ENCODE measurements at regions not wholly inside any gene's neighbourhood (a gene's known extent, or its start where the extent isn't known, plus 50 kb on each side); places are given as distances from the start of the nearest gene placed in this dataset.

GRCh38 chr22:49674479-49675050 is 153.1 kb downstream of the BRD1 start (continued):
- TF ChIP-seq ZBTB10 (tag by site-specific recombination; IDR thresholded peaks at IDR 0.05): no peak
- no peak for TF ChIP-seq ZNF132 (tag by site-specific recombination; IDR thresholded peaks at IDR 0.05; ENCODE audit: borderline replicate concordance)
- TF ChIP-seq ZNF37A (tag by site-specific recombination; IDR thresholded peaks at IDR 0.05): no peak
- TF ChIP-seq ZNF157 (tag by site-specific recombination; IDR thresholded peaks at IDR 0.05): no peak
- no peak for TF ChIP-seq SP3 (tag by site-specific recombination; IDR thresholded peaks at IDR 0.05)

GRCh38 chr22:49673048-49673447 is 154.6 kb downstream of the BRD1 start:
- no peak for TF ChIP-seq ZNF704 (tag by site-specific recombination; IDR thresholded peaks at IDR 0.05)
- no peaks in the 10 kb centered on the region; the same call in 1 of the 2 replicates for H3K4me1 ChIP-seq (ENCODE audit: control insufficient read depth, insufficient read depth, low read length)
- CTCF ChIA-PET: no interaction called here
- H3K4me3 ChIP-seq (ENCODE audit: low read depth, low read length): no peak overlapping the region
- POLR2A ChIA-PET: no interaction called here
- no peak overlapping the region for H3K27ac ChIP-seq (ENCODE audit: extremely low read depth, low read depth, low read length)
- no peaks in the 10 kb centered on the region for H3K36me3 ChIP-seq (ENCODE audit: control insufficient read depth in 2 of 2, insufficient read depth in 1 of 2, low read length in 2 of 2)
- no peaks in the 10 kb centered on the region for H3K9me3 ChIP-seq (ENCODE audit: control insufficient read depth, insufficient read depth, low read depth, low read length)

GRCh38 chr22:49672014-49672516 is 155.6 kb downstream of the BRD1 start:
- no peak overlapping the region for H3K27ac ChIP-seq (ENCODE audit: extremely low read depth, low read depth, low read length)
- H3K4me1 ChIP-seq (ENCODE audit: control insufficient read depth, insufficient read depth, low read length): no peaks in the 10 kb centered on the region; the same call in 1 of the 2 replicates
- no peak overlapping the region for H3K4me3 ChIP-seq (ENCODE audit: low read depth, low read length)
- no peak for TF ChIP-seq REST (tag by site-specific recombination; IDR thresholded peaks at IDR 0.05)
- no peak for TF ChIP-seq PRDM2 (tag by site-specific recombination; IDR thresholded peaks at IDR 0.05; ENCODE audit: borderline replicate concordance)
- no peak for TF ChIP-seq ZNF10 (tag by site-specific recombination; IDR thresholded peaks at IDR 0.05)
- no peak for TF ChIP-seq ZNF416 (tag by site-specific recombination; IDR thresholded peaks at IDR 0.05)
- no peak for TF ChIP-seq ZSCAN5A (tag by site-specific recombination; IDR thresholded peaks at IDR 0.05)
- ChIA-PET CTCF (no interaction called here), POLR2A (no interaction called here)
- no peaks in the 10 kb centered on the region for H3K36me3 ChIP-seq (ENCODE audit: control insufficient read depth in 2 of 2, insufficient read depth in 1 of 2, low read length in 2 of 2)
- no peaks in the 10 kb centered on the region for H3K9me3 ChIP-seq (ENCODE audit: control insufficient read depth, insufficient read depth, low read depth, low read length)
